ENCODE measurements at regions not wholly inside any gene's neighbourhood (a gene's known extent, or its start where the extent isn't known, plus 50 kb on each side); places are given as distances from the start of the nearest gene placed in this dataset.

GRCh38 chrY:17398336-17399072 is 481.5 kb downstream of the CDY2B start:
- Histone ChIP-seq H3K36me3 (no peaks in the 10 kb centered on the region), H3K4me1 (no peaks in the 10 kb centered on the region), H3K27me3 (no peaks in the 10 kb centered on the region), H3K9me3 (no peaks in the 10 kb centered on the region), H3K4me3 (no peak overlapping the region), H3K27ac (no peak overlapping the region)
- TF ChIP-seq, protein P1, sequence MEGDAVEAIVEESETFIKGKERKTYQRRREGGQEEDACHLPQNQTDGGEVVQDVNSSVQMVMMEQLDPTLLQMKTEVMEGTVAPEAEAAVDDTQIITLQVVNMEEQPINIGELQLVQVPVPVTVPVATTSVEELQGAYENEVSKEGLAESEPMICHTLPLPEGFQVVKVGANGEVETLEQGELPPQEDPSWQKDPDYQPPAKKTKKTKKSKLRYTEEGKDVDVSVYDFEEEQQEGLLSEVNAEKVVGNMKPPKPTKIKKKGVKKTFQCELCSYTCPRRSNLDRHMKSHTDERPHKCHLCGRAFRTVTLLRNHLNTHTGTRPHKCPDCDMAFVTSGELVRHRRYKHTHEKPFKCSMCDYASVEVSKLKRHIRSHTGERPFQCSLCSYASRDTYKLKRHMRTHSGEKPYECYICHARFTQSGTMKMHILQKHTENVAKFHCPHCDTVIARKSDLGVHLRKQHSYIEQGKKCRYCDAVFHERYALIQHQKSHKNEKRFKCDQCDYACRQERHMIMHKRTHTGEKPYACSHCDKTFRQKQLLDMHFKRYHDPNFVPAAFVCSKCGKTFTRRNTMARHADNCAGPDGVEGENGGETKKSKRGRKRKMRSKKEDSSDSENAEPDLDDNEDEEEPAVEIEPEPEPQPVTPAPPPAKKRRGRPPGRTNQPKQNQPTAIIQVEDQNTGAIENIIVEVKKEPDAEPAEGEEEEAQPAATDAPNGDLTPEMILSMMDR (IDR thresholded peaks at IDR 0.05): no peak
- intact Hi-C loops (cut with DNase I; ENCODE audit: low total_unique reads): no loop called here
- DNase-seq: no peak

- no peaks in the 10 kb centered on the region for H3K27me3 ChIP-seq
- intact Hi-C loops (cut with DNase I; ENCODE audit: low total_unique reads): no loop called here
- H3K36me3 ChIP-seq: no peaks in the 10 kb centered on the region
- H3K4me1 ChIP-seq: no peaks in the 10 kb centered on the region
- no peak overlapping the region for H3K27ac ChIP-seq
- no peak overlapping the region for H3K4me3 ChIP-seq
- TF ChIP-seq, protein P1 (IDR thresholded peaks at IDR 0.05): no peak
- H3K9me3 ChIP-seq: no peaks in the 10 kb centered on the region
- DNase-seq: no peak
Observed at GRCh38 chrY:17397659-17398058, 482.4 kb downstream of the CDY2B start.

DNA sequence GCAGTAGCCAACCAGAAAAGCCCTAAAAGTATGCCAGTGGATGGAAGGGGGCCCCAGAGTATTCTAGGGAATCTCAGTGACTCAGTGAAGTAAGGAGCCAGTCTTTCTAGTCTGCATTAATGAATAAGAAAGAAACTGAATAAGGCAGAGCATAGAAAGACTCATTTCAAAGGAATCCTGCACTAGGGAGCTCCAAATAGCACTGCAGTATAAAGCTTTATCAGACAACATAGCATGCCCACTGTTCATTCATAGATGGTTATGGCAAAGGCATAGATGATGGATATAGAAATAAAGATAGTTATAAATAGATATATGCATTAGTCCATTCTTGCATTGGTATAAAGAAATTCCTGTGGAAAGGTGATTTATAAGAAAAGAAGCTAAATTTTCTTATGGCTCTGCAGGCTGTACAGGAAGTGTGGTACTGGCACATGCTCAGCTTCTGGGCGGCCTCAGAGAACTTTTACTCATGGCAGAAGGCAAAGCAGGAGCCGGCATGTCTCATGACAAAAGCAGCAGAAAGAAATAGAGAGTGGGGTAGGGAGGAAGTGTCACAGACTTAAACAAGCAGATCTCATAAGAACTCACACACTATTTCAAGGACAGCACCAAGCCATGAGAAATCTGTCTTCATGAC is 498.5 kb downstream of the CDY2B start:
- no peak for DNase-seq
- no peaks in the 10 kb centered on the region for H3K9me3 ChIP-seq
- TF ChIP-seq, protein P1 (IDR thresholded peaks at IDR 0.05): no peak
- intact Hi-C loops (cut with DNase I; ENCODE audit: low total_unique reads): no loop called here
- no peaks in the 10 kb centered on the region for H3K4me1 ChIP-seq
- no peak overlapping the region for H3K4me3 ChIP-seq
- no peak overlapping the region for H3K27ac ChIP-seq
- no peaks in the 10 kb centered on the region for H3K36me3 ChIP-seq
- no peaks in the 10 kb centered on the region for H3K27me3 ChIP-seq

DNA sequence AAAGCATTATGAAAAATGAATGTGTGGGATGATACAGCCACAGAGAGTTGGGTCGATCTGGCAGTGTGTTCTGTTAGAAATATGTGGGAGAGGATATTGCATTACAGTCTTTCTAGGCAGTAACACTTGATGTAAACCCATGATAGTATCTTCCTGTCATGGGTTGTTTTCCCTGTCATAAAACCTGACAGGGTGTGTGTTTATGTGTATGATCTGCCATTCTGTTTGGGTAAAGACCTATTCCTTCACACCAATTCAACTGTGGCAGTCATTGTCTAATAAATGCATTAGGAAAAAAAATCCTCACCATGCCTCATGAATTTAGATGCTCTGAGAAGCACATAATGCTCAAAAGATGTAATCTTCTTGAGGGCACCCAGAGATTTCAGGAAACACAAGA is 501.7 kb downstream of the CDY2B start:
- H3K27me3 ChIP-seq: no peaks in the 10 kb centered on the region
- no peaks in the 10 kb centered on the region for H3K36me3 ChIP-seq
- intact Hi-C loops (cut with DNase I; ENCODE audit: low total_unique reads): no loop called here
- H3K4me1 ChIP-seq: no peaks in the 10 kb centered on the region
- no peak for DNase-seq
- no peaks in the 10 kb centered on the region for H3K9me3 ChIP-seq
- H3K27ac ChIP-seq: no peak overlapping the region
- TF ChIP-seq, protein P1 (IDR thresholded peaks at IDR 0.05): no peak
- no peak overlapping the region for H3K4me3 ChIP-seq

DNA sequence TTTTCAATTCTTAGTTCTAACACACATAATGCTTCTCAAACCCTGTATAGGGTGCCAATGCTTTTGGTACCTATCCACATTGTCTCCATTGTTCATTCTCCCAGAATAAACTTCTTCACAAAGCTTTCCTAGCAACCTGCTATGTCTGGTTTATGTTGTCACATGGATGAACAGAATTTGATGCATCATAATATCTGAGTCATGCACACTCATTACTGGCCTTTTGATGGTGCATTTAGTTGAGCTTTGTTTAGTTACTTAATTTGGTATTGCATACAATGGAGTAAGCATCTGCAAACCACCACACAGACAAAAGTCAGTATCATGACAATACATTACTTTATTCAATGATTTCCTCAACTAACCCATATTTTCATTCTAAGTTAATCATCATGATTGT is 511.6 kb downstream of the CDY2B start:
- no peak for DNase-seq
- Histone ChIP-seq H3K9me3 (no peaks in the 10 kb centered on the region), H3K27ac (no peak overlapping the region)

More for the DNA sequence above, 511.6 kb downstream of the CDY2B start:
- no peaks in the 10 kb centered on the region for H3K4me1 ChIP-seq
- H3K27me3 ChIP-seq: no peaks in the 10 kb centered on the region
- no peaks in the 10 kb centered on the region for H3K36me3 ChIP-seq
- no peak overlapping the region for H3K4me3 ChIP-seq
- intact Hi-C loops (cut with DNase I; ENCODE audit: low total_unique reads): no loop called here
- TF ChIP-seq, protein P1 (IDR thresholded peaks at IDR 0.05): no peak
